SKM-1 (cell line): ENCODE measurements at regions not wholly inside any gene's neighbourhood (a gene's known extent, or its start where the extent isn't known, plus 50 kb on each side); places are given as distances from the start of the nearest gene placed in this dataset.

ENCODE experiments used
- DNase-seq: peaks from one replicate; lab custom pipeline; 2025; ENCODE audit not compliant: unreplicated experiment; lab: John Stamatoyannopoulos, UW

GRCh38 chr21:18191139-18191538 lies 53.5 kb upstream of the CHODL start:
- no peak for DNase-seq

GRCh38 chr21:18178509-18178908 lies 66.1 kb upstream of the CHODL start:
- DNase-seq, result no peak

GRCh38 chr21:18174370-18174769 lies 70.3 kb upstream of the CHODL start:
- no peak for DNase-seq

GRCh38 chr21:18170829-18171228 lies 73.8 kb upstream of the CHODL start:
- no peak for DNase-seq

- DNase-seq, result no peak
Measured at GRCh38 chr21:18170221-18170620, 74.4 kb upstream of the CHODL start.

- no peak for DNase-seq
Measured at GRCh38 chr21:18168108-18168507, 76.5 kb upstream of the CHODL start.

- DNase-seq, result no peak
Measured at GRCh38 chr21:18164933-18165332, 79.7 kb upstream of the CHODL start.

GRCh38 chr21:18164483-18164882 lies 80.2 kb upstream of the CHODL start:
- DNase-seq, result no peak

- no peak for DNase-seq
Measured at GRCh38 chr21:18163956-18164355, 80.7 kb upstream of the CHODL start.

GRCh38 chr21:18161841-18162240 lies 82.8 kb upstream of the CHODL start:
- DNase-seq, result no peak

- no peak for DNase-seq
Measured at GRCh38 chr21:18157406-18157805, 87.2 kb upstream of the CHODL start.

- no peak for DNase-seq
Measured at GRCh38 chr21:18155508-18156193, 89.0 kb upstream of the CHODL start.

GRCh38 chr21:18153063-18153462 lies 91.6 kb upstream of the CHODL start:
- DNase-seq, result no peak

- DNase-seq, result no peak
Measured at GRCh38 chr21:18152371-18152770, 92.3 kb upstream of the CHODL start.

- DNase-seq, result no peak
Measured at GRCh38 chr21:18151046-18151445, 93.6 kb upstream of the CHODL start.

GRCh38 chr21:18148401-18148800 lies 96.2 kb upstream of the CHODL start:
- no peak for DNase-seq

GRCh38 chr21:18147678-18148077 lies 97.0 kb upstream of the CHODL start:
- DNase-seq, result no peak

- no peak for DNase-seq
Measured at GRCh38 chr21:18146820-18147219, 97.8 kb upstream of the CHODL start.

- DNase-seq, result no peak
Measured at GRCh38 chr21:18144339-18144738, 100.3 kb upstream of the CHODL start.

- no peak for DNase-seq
Measured at GRCh38 chr21:18142655-18143054, 102.0 kb upstream of the CHODL start.

GRCh38 chr21:18138507-18138906 lies 106.1 kb upstream of the CHODL start:
- no peak for DNase-seq

GRCh38 chr21:18129526-18129925 lies 115.1 kb upstream of the CHODL start:
- DNase-seq, result no peak

- DNase-seq, result no peak
Measured at GRCh38 chr21:18118566-18118965, 126.1 kb upstream of the CHODL start.
